A549 (cell line): ENCODE measurements at regions not wholly inside any gene's neighbourhood (a gene's known extent, or its start where the extent isn't known, plus 50 kb on each side); places are given as distances from the start of the nearest gene placed in this dataset.

Experiments used
- ATAC-seq, 2 experiments: fragments of 200-7000 bp in 1 of 2; fragments of >200 bp in 1 of 2; cut with Nextera tagmentation in 1 of 2; cut with Tn5 transposase in 1 of 2; 3 replicates each; pipeline versions ENCODE4 v1.8.0 to v1.9.1; 2018 to 2020; ENCODE audit warnings: mild to moderate bottlenecking in 1 of 2, moderate library complexity in 1 of 2
- CTCF ChIA-PET: fragments of 300-600 bp; sonication (Branson Sonifier 250); formaldehyde crosslinking; extraction: SDS; loops from one replicate; lab custom pipeline; 2021; ENCODE audit warnings: antibody characterized with exemption, inconsistent platforms; lab: Yijun Ruan, JAX
- POLR2A ChIA-PET: fragments of 350-600 bp; formaldehyde crosslinking; extraction: SDS; loops from one replicate; lab custom pipeline; 2021; ENCODE audit warnings: antibody characterized with exemption, inconsistent platforms; lab: Yijun Ruan, JAX
- DNase-seq, 2 experiments: peaks; one replicate each; pipeline versions ENCODE4 v3.0.0 to v3.0.0-alpha.2; 2011 to 2016; ENCODE audit warnings: low read depth in 1 of 2, low spot score in 1 of 2
- FAIRE-seq: peaks from 2 replicates; lab custom pipeline; 2011; peaks lifted over from hg19 to GRCh38; lab: Jason Lieb, UNC
- H3K27ac ChIP-seq, 2 experiments: fragments of >200 bp; sonication (Bioruptor Twin); formaldehyde crosslinking; 3 replicates each; pipeline ENCODE4 v1.5.1; 2016 to 2017
- H3K4me1 ChIP-seq: fragments of >200 bp; sonication (Bioruptor Twin); formaldehyde crosslinking; 3 replicates; pipeline ENCODE4 v1.6.1; 2016
- H3K4me2 ChIP-seq: fragments of >200 bp; sonication (Bioruptor Twin); formaldehyde crosslinking; 3 replicates; pipeline ENCODE4 v1.6.1; 2016
- H3K4me3 ChIP-seq: fragments of >200 bp; sonication (Bioruptor Twin); formaldehyde crosslinking; 3 replicates; pipeline ENCODE4 v1.5.1; 2016
- H3K9me3 ChIP-seq: fragments of >200 bp; sonication (Bioruptor Twin); formaldehyde crosslinking; 3 replicates; pipeline ENCODE4 v1.6.1; 2016
- BHLHE40 ChIP-seq: IDR thresholded peaks from 2 replicates; pipeline ENCODE4 v1.6.1; 2012; ENCODE audit warnings: low read depth, low read length, inconsistent platforms
- CBX8 ChIP-seq: fragments of 200-600 bp; sonication (generic); IDR thresholded peaks from 2 replicates; pipeline ENCODE4 v1.6.1; 2016
- CEBPB ChIP-seq, 2 experiments: fragments of >200 bp in 1 of 2; sonication (Bioruptor Twin) in 1 of 2; formaldehyde crosslinking in 1 of 2; IDR thresholded peaks; 2 replicates each; pipeline ENCODE4 v1.6.1; 2012 to 2016
- EP300 ChIP-seq, 2 experiments: fragments of >200 bp; sonication (Bioruptor Twin); formaldehyde crosslinking; IDR thresholded peaks; 2 replicates in 1 of 2; 3 replicates in 1 of 2; pipeline ENCODE4 v1.6.1; 2016 to 2017
- FOSB ChIP-seq: fragments of 250-450 bp; sonication (Bioruptor Pico); IDR thresholded peaks from 2 replicates; pipeline ENCODE4 v1.5.0; 2020; ENCODE audit warnings: mild to moderate bottlenecking, moderate library complexity
- GATA3 ChIP-seq: IDR thresholded peaks from 2 replicates; pipeline ENCODE4 v1.6.1; 2012; ENCODE audit warnings: borderline replicate concordance
- HES2 ChIP-seq: fragments of >200 bp; sonication (Bioruptor Twin); formaldehyde crosslinking; IDR thresholded peaks from 2 replicates; pipeline ENCODE4 v1.6.1; 2016
- HEYL ChIP-seq: fragments of 250-450 bp; sonication (Bioruptor Pico); IDR thresholded peaks from 2 replicates; pipeline ENCODE4 v1.8.0; 2021; ENCODE audit warnings: mild to moderate bottlenecking, moderate library complexity
- HMGXB4 ChIP-seq: fragments of 250-450 bp; sonication (Bioruptor Pico); IDR thresholded peaks from 2 replicates; pipeline ENCODE4 v1.5.0; 2021; ENCODE audit warnings: mild to moderate bottlenecking, moderate library complexity, borderline replicate concordance
- HOXB5 ChIP-seq: fragments of 250-450 bp; sonication (Bioruptor Pico); IDR thresholded peaks from 2 replicates; pipeline ENCODE4 v1.5.0; 2020; ENCODE audit warnings: mild to moderate bottlenecking, moderate library complexity
- KDM1A ChIP-seq: fragments of 200-600 bp; sonication (generic); IDR thresholded peaks from 2 replicates; pipeline ENCODE4 v1.6.1; 2016; ENCODE audit warnings: low read depth, mild to moderate bottlenecking
- KDM5A ChIP-seq: fragments of 200-600 bp; sonication (generic); IDR thresholded peaks from 2 replicates; pipeline ENCODE4 v1.6.1; 2016; ENCODE audit warnings: antibody characterized with exemption, mild to moderate bottlenecking
- MAZ ChIP-seq: fragments of 150-350 bp; IDR thresholded peaks from 2 replicates; pipeline ENCODE4 v1.6.1; 2014; ENCODE audit warnings: antibody characterized with exemption, low read depth, low read length, borderline replicate concordance
- PBX3 ChIP-seq: IDR thresholded peaks from 2 replicates; pipeline ENCODE4 v1.6.1; 2012
- POLR2A ChIP-seq: IDR thresholded peaks from 2 replicates; pipeline ENCODE4 v1.6.1; 2012; ENCODE audit warnings: mild to moderate bottlenecking, low read length
- REST ChIP-seq: fragments of 200-600 bp; sonication (generic); IDR thresholded peaks from 2 replicates; pipeline ENCODE4 v1.6.1; 2016; ENCODE audit warnings: antibody characterized with exemption, mild to moderate bottlenecking, moderate library complexity
- TP53 ChIP-seq: fragments of 250-450 bp; sonication (Bioruptor Pico); IDR thresholded peaks from 2 replicates; pipeline ENCODE4 v1.5.0; 2021; ENCODE audit warnings: mild to moderate bottlenecking, moderate library complexity
- USF2 ChIP-seq: fragments of 450-650 bp; IDR thresholded peaks from 2 replicates; pipeline ENCODE4 v1.6.1; 2014; ENCODE audit warnings: antibody characterized with exemption
- ZNF302 ChIP-seq: fragments of 250-450 bp; sonication (Bioruptor Pico); IDR thresholded peaks from 2 replicates; pipeline ENCODE4 v1.9.0; 2021; ENCODE audit warnings: inconsistent platforms, mild to moderate bottlenecking, moderate library complexity
- WGBS: methylation state at CpG from one replicate; pipeline ENCODE4 v1.1.6; 2017; ENCODE audit errors: missing lambda C conversion rate; 5-methylcytosine and 5-hydroxymethylcytosine counted together
- TF ChIP-seq, protein P1 (sequence below): fragments of >200 bp; sonication (Bioruptor Twin); formaldehyde crosslinking; IDR thresholded peaks from 3 replicates; pipeline ENCODE4 v1.6.1; 2016
- TF ChIP-seq, protein P2 (sequence below): IDR thresholded peaks from 2 replicates; pipeline ENCODE4 v1.6.1; 2012

- peaks cover 9% of the 10 kb centered on the region; the same call in 2 of the 3 replicates for H3K4me1 ChIP-seq
- no peak overlapping the region; a peak in 1 of 6 replicates for H3K27ac ChIP-seq
- peak; percentile 53 to 54; a peak in 5 of 6 replicates for ATAC-seq
- ChIA-PET POLR2A (no interaction called here), CTCF (no interaction called here)
- 51% methylated on average over 3 of the region's 3 CpGs for WGBS
- TF ChIP-seq CEBPB (IDR thresholded peaks at IDR 0.05), result peak; percentile 62 to 63
- no peak for TF ChIP-seq KDM1A
- 0 out of 2 replicates have a peak, but pooled peaks have one; percentile 55 for TF ChIP-seq HES2
- no peak for TF ChIP-seq PBX3
- TF ChIP-seq HOXB5, result peak; percentile 95
- TF ChIP-seq, protein P1, sequence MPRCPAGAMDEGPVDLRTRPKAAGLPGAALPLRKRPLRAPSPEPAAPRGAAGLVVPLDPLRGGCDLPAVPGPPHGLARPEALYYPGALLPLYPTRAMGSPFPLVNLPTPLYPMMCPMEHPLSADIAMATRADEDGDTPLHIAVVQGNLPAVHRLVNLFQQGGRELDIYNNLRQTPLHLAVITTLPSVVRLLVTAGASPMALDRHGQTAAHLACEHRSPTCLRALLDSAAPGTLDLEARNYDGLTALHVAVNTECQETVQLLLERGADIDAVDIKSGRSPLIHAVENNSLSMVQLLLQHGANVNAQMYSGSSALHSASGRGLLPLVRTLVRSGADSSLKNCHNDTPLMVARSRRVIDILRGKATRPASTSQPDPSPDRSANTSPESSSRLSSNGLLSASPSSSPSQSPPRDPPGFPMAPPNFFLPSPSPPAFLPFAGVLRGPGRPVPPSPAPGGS, result 0 out of 3 replicates have a peak, but pooled peaks have one; percentile 27
- peak in 1 of 2 experiments; percentile 23; a peak in 1 of 5 replicates for TF ChIP-seq EP300 (IDR thresholded peaks at IDR 0.05)
- no peaks in the 10 kb centered on the region for H3K9me3 ChIP-seq
- H3K4me3 ChIP-seq, result no peak overlapping the region
- peak in 1 of 2 experiments; percentile 71 for DNase-seq
- FAIRE-seq, result no peak
- peak overlapping the region; percentile 20; the same call in 2 of the 3 replicates for H3K4me2 ChIP-seq
Observed at GRCh38 chr21:15192243-15192642, 127.4 kb upstream of the NRIP1 start.

- no peak overlapping the region for H3K4me2 ChIP-seq
- no peaks in the 10 kb centered on the region for H3K9me3 ChIP-seq
- no peak overlapping the region for H3K4me3 ChIP-seq
- POLR2A ChIA-PET, result no interaction called here
- H3K27ac ChIP-seq, result peak overlapping the region in 1 of 2 experiments; percentile 11; a peak in 1 of 6 replicates
- ATAC-seq (no peak), FAIRE-seq (no peak), DNase-seq (no peak)
- peaks cover 9% of the 10 kb centered on the region; the same call in 2 of the 3 replicates for H3K4me1 ChIP-seq
- TF ChIP-seq, protein P2, sequence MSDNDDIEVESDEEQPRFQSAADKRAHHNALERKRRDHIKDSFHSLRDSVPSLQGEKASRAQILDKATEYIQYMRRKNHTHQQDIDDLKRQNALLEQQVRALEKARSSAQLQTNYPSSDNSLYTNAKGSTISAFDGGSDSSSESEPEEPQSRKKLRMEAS, result no peak
- no peak for TF ChIP-seq POLR2A
- no peak for TF ChIP-seq FOSB (CRISPR knock-in tag)
- TF ChIP-seq MAZ, result no peak
- TF ChIP-seq ZNF302, result no peak
- no peak for TF ChIP-seq REST
- no peak for TF ChIP-seq HEYL
- no peak for TF ChIP-seq CBX8
- TF ChIP-seq KDM5A, result no peak
- WGBS, result 66% methylated on average over 3 of the region's 3 CpGs
- CTCF ChIA-PET, result no interaction called here
Observed at GRCh38 chr21:15193937-15194336, 129.1 kb upstream of the NRIP1 start.

DNA sequence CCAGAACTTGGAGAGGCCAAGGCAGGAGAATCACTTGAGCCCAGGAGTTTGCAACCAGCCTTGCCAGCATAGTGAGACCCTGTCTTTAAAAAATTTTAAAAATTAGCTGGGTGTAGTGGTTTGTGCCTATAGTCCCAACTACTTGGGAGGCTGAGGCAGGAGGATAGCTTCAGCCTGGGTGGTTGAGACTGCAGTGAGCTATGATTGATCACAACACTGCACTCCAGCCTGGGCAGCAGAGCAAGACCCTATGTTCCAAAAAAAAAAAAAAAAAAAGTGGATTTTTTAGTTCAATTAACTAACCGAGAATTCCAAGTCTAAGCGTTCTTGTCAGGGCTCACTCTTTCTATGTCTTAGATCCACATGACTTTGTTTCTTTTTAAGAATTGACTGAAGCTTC lies 130.3 kb upstream of the NRIP1 start:
- CTCF ChIA-PET, result interaction anchor here (0.6 kb wide), 2 partner anchors 17 to 124 kb away, joined by 3 to 4 read pairs; no protein-coding TSS in a partner anchor
- DNase-seq (no peak), ATAC-seq (no peak), FAIRE-seq (no peak)
- 98% methylated on average over 2 of the region's 2 CpGs for WGBS
- H3K4me3 ChIP-seq, result no peak overlapping the region
- no peaks in the 10 kb centered on the region for H3K9me3 ChIP-seq
- POLR2A ChIA-PET, result no interaction called here
- no peak overlapping the region for H3K27ac ChIP-seq
- peaks cover 19% of the 10 kb centered on the region; the same call in 2 of the 3 replicates for H3K4me1 ChIP-seq
- H3K4me2 ChIP-seq, result no peak overlapping the region
- no peak for TF ChIP-seq HMGXB4 (CRISPR knock-in tag)
- no peak for TF ChIP-seq POLR2A
- no peak for TF ChIP-seq GATA3
- TF ChIP-seq TP53 (CRISPR knock-in tag), result no peak
- TF ChIP-seq CBX8, result no peak
- no peak for TF ChIP-seq BHLHE40
- no peak for TF ChIP-seq REST
- no peak for TF ChIP-seq USF2
